ENCODE measurements at regions not wholly inside any gene's neighbourhood (a gene's known extent, or its start where the extent isn't known, plus 50 kb on each side); places are given as distances from the start of the nearest gene placed in this dataset.
"Not testable (repeated sequence)": the region's sequence is repeated elsewhere in the genome, so short reads cannot be mapped to it uniquely, and the experiment has no call there.

DNA sequence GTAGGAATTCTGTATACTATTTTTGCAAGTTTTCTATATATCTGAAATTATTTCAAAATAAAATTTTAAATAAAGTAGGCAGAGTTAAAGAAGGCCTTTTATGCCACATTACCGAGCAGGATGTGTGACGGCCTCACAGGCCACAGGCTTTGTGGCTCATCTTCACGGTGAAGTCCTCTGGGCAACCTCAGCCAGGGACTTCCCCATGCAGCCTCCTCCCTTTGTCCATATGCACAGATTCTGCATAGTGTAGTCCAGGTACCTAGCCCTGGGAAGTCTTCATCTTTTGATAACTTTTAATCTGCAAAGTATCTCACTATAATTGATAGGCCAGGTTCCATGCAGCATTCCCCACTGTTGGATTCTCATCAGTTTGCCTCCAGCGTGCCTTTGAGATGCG is 62.8 kb downstream of the ARHGAP11B start:
- H3K9me3 ChIP-seq (ENCODE audit: severe bottlenecking); H3K4me3 ChIP-seq (ENCODE audit: severe bottlenecking); DNase-seq (ENCODE audit: low spot score); H3K36me3 ChIP-seq (ENCODE audit: low read depth); H3K4me1 ChIP-seq (ENCODE audit: insufficient read depth, poor library complexity, severe bottlenecking); ATAC-seq (ENCODE audit: low read depth); H3K27ac ChIP-seq (ENCODE audit: poor library complexity, severe bottlenecking); H3K27me3 ChIP-seq (ENCODE audit: insufficient read depth, poor library complexity, severe bottlenecking): not testable (repeated sequence)

GRCh38 chr15:30690153-30690552 is 64.2 kb downstream of the ARHGAP11B start:
- not testable (repeated sequence) for H3K9me3 ChIP-seq (ENCODE audit: severe bottlenecking); DNase-seq (ENCODE audit: low spot score); H3K27me3 ChIP-seq (ENCODE audit: insufficient read depth, poor library complexity, severe bottlenecking); H3K4me1 ChIP-seq (ENCODE audit: insufficient read depth, poor library complexity, severe bottlenecking); H3K27ac ChIP-seq (ENCODE audit: poor library complexity, severe bottlenecking); H3K36me3 ChIP-seq (ENCODE audit: low read depth); H3K4me3 ChIP-seq (ENCODE audit: severe bottlenecking)
- peak; percentile 33; the same call in 1 of the 3 replicates for ATAC-seq (ENCODE audit: low read depth)

DNA sequence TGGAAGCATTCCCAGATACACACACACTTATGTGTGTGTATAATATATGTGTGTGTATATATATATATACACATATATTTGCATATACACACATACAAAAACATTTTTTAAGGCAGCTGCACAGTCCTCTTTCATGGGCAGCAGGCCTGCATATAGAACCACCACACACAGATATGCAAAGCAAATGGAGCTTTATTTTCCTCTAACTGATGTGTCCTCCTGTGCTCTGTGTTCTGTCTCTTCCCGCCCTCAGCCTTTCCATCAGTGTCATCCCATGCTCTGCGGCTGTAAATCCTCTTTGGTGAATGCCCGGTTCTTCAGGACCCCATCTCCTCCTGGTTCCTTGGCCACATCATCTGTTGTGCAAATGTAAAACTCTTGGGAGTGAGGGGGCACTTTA is 69.9 kb downstream of the ARHGAP11B start:
- H3K4me3 ChIP-seq (ENCODE audit: severe bottlenecking); H3K27me3 ChIP-seq (ENCODE audit: insufficient read depth, poor library complexity, severe bottlenecking); ATAC-seq (ENCODE audit: low read depth); H3K36me3 ChIP-seq (ENCODE audit: low read depth); H3K27ac ChIP-seq (ENCODE audit: poor library complexity, severe bottlenecking); H3K4me1 ChIP-seq (ENCODE audit: insufficient read depth, poor library complexity, severe bottlenecking); H3K9me3 ChIP-seq (ENCODE audit: severe bottlenecking); DNase-seq (ENCODE audit: low spot score): not testable (repeated sequence)

DNA sequence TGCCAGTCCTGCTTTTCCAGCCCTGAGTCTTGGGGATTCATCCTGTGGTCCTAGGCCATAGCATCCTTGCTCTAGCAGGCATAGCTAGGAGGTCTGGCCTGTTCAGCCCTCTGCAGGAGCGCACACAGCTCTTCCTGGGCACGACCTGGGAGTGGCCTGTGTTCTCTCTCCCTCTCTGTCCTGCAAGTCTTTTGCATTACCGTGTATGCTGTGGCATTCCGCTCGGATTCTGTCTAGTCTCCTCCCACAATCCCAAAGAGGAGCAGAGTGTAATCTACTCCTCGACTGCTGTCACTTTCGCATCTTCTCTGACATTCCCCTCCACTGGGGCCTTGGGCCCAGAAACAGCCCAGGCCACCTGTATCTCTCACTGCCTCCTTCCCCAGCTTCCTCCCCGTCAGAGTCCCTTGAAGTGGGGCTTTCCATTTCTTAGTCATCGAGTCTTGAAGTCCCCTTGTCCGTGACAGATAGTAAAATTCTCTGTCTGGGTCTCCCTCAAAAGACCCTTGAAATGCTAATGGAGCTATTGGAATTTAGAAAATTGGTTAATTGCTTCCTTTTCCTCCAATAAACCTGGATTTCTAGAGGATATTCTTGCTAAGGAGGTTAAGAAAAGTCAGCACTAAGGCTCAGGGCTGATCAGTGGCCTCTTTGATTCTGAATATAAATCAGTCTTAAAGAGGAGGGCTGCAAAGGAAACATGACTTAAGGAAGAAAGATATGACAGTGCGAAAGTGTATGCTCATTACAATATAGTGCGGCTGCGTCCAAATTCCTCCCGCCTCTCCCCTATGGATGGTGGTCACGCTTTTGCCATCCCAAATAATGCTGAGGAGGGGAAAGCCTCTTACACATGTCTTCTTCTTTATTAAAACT is 70.7 kb downstream of the ARHGAP11B start:
- H3K36me3 ChIP-seq (ENCODE audit: low read depth); H3K27me3 ChIP-seq (ENCODE audit: insufficient read depth, poor library complexity, severe bottlenecking); DNase-seq (ENCODE audit: low spot score); H3K4me1 ChIP-seq (ENCODE audit: insufficient read depth, poor library complexity, severe bottlenecking); H3K4me3 ChIP-seq (ENCODE audit: severe bottlenecking); H3K27ac ChIP-seq (ENCODE audit: poor library complexity, severe bottlenecking); H3K9me3 ChIP-seq (ENCODE audit: severe bottlenecking); ATAC-seq (ENCODE audit: low read depth): not testable (repeated sequence)

- H3K9me3 ChIP-seq (ENCODE audit: severe bottlenecking); H3K4me3 ChIP-seq (ENCODE audit: severe bottlenecking); DNase-seq (ENCODE audit: low spot score); H3K27ac ChIP-seq (ENCODE audit: poor library complexity, severe bottlenecking); ATAC-seq (ENCODE audit: low read depth); H3K4me1 ChIP-seq (ENCODE audit: insufficient read depth, poor library complexity, severe bottlenecking); H3K27me3 ChIP-seq (ENCODE audit: insufficient read depth, poor library complexity, severe bottlenecking); H3K36me3 ChIP-seq (ENCODE audit: low read depth): not testable (repeated sequence)
These were observed 71.4 kb downstream of the ARHGAP11B start for GRCh38 chr15:30697315-30697685.

DNA sequence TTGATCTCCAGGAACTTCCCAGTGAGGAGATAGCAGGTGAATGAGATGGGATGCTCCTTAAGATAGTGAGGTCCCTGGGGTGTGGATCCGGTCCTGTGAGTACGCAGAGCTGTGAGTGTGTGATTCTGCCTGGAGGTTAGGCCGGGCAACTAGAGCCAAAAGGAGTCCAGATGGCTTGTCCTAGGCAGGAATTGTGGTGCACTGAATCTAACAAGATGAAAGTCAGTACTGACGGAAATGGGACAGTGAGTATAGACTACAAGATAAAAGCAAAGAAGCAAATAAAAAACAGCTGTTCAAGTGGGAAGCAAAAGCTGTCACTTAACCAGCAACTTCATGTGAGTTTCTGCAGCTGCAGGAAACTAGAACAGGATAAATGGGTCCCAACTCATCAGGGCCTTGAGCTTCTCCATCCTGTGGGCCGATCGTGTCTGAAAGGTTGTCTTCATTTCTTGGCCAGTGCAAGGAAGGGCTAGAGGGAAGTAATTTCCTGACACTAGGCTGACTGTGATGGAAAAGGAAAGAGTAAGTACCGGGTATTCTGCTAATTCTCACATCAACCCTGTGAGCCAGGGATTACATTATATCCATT is 74.2 kb downstream of the ARHGAP11B start:
- not testable (repeated sequence) for H3K4me3 ChIP-seq (ENCODE audit: severe bottlenecking); DNase-seq (ENCODE audit: low spot score); H3K9me3 ChIP-seq (ENCODE audit: severe bottlenecking); H3K36me3 ChIP-seq (ENCODE audit: low read depth); ATAC-seq (ENCODE audit: low read depth); H3K27ac ChIP-seq (ENCODE audit: poor library complexity, severe bottlenecking); H3K27me3 ChIP-seq (ENCODE audit: insufficient read depth, poor library complexity, severe bottlenecking); H3K4me1 ChIP-seq (ENCODE audit: insufficient read depth, poor library complexity, severe bottlenecking)

DNA sequence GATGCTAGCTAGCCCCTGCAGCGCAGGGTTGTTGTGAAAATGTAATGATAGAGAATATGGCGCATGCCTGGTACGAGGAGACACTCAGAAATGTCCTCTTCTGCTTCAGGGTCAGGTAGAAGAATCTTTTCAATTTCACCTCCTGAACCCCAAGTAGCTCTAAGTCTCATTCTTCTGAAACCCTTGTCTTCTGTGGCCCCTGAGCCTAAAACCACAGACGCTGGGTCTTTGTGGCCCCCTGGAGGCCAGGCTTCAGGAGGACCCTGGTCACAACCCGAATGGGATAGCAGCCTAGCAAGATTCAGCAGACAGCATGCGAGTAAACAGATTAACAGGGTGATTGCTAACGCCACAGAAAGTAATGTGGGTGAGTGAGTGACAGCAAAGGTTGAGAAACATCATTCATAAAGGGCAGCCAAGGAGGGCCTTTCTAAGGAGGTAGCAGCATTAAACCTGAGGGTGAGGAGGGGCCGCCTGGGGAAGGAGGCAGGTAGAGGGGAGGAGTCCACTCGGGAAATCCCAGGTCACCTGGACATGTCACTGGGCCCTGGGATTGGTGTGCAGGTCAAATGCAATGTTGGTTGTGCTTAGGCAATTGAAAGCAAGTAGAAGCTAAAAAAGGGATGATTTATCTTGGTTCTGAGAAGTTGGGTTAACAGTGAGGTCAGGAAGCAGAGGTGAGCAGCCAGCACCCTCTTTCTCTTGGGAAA is 82.2 kb downstream of the ARHGAP11B start:
- H3K27me3 ChIP-seq (ENCODE audit: insufficient read depth, poor library complexity, severe bottlenecking); H3K4me1 ChIP-seq (ENCODE audit: insufficient read depth, poor library complexity, severe bottlenecking); H3K9me3 ChIP-seq (ENCODE audit: severe bottlenecking); DNase-seq (ENCODE audit: low spot score); ATAC-seq (ENCODE audit: low read depth); H3K36me3 ChIP-seq (ENCODE audit: low read depth); H3K27ac ChIP-seq (ENCODE audit: poor library complexity, severe bottlenecking); H3K4me3 ChIP-seq (ENCODE audit: severe bottlenecking): not testable (repeated sequence)

GRCh38 chr15:30708809-30709208 is 82.9 kb downstream of the ARHGAP11B start:
- H3K9me3 ChIP-seq (ENCODE audit: severe bottlenecking); H3K27ac ChIP-seq (ENCODE audit: poor library complexity, severe bottlenecking); H3K4me3 ChIP-seq (ENCODE audit: severe bottlenecking); H3K27me3 ChIP-seq (ENCODE audit: insufficient read depth, poor library complexity, severe bottlenecking); H3K36me3 ChIP-seq (ENCODE audit: low read depth); DNase-seq (ENCODE audit: low spot score); H3K4me1 ChIP-seq (ENCODE audit: insufficient read depth, poor library complexity, severe bottlenecking): not testable (repeated sequence)
- ATAC-seq (ENCODE audit: low read depth): peak; percentile 15; the same call in 2 of the 3 replicates

- not testable (repeated sequence) for H3K9me3 ChIP-seq (ENCODE audit: severe bottlenecking); H3K27ac ChIP-seq (ENCODE audit: poor library complexity, severe bottlenecking); H3K4me3 ChIP-seq (ENCODE audit: severe bottlenecking); ATAC-seq (ENCODE audit: low read depth); H3K27me3 ChIP-seq (ENCODE audit: insufficient read depth, poor library complexity, severe bottlenecking); H3K4me1 ChIP-seq (ENCODE audit: insufficient read depth, poor library complexity, severe bottlenecking); DNase-seq (ENCODE audit: low spot score)
- peaks cover 42% of the 10 kb centered on the region for H3K36me3 ChIP-seq (ENCODE audit: low read depth)
These were observed 92.2 kb downstream of the ARHGAP11B start for GRCh38 chr15:30718038-30718643.

DNA sequence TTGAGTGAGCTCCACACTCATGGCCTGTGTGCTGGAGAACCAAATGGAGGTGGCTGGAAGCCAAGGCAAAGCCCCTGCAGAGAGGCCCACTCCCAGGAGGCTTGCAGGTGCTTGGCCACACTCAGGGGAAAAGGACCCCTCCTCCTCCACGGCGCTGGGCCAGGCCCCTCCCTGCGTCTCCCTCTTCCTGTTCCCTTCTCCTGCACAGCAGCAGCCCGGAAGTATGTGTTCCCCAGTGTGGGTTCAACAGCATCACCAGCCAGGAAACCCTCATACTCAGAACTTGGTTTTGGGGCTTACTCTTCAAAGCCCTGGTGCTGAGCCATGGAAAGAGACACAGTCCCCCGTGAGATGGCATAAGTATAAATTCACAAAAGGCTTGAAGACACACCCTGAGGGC is 93.4 kb downstream of the ARHGAP11B start:
- H3K27ac ChIP-seq (ENCODE audit: poor library complexity, severe bottlenecking); H3K9me3 ChIP-seq (ENCODE audit: severe bottlenecking); H3K27me3 ChIP-seq (ENCODE audit: insufficient read depth, poor library complexity, severe bottlenecking); H3K4me1 ChIP-seq (ENCODE audit: insufficient read depth, poor library complexity, severe bottlenecking); DNase-seq (ENCODE audit: low spot score); H3K4me3 ChIP-seq (ENCODE audit: severe bottlenecking); ATAC-seq (ENCODE audit: low read depth): not testable (repeated sequence)
- H3K36me3 ChIP-seq (ENCODE audit: low read depth): peaks cover 42% of the 10 kb centered on the region

GRCh38 chr15:30720825-30721224 is 94.9 kb downstream of the ARHGAP11B start:
- not testable (repeated sequence) for H3K4me1 ChIP-seq (ENCODE audit: insufficient read depth, poor library complexity, severe bottlenecking); H3K9me3 ChIP-seq (ENCODE audit: severe bottlenecking); ATAC-seq (ENCODE audit: low read depth); H3K27me3 ChIP-seq (ENCODE audit: insufficient read depth, poor library complexity, severe bottlenecking); H3K27ac ChIP-seq (ENCODE audit: poor library complexity, severe bottlenecking); H3K4me3 ChIP-seq (ENCODE audit: severe bottlenecking); DNase-seq (ENCODE audit: low spot score)
- H3K36me3 ChIP-seq (ENCODE audit: low read depth): peaks cover 54% of the 10 kb centered on the region
